CD14-positive monocyte (primary cell): ENCODE measurements at regions not wholly inside any gene's neighbourhood (a gene's known extent, or its start where the extent isn't known, plus 50 kb on each side); places are given as distances from the start of the nearest gene placed in this dataset.

Experiments
- DNase-seq, 3 donors: peaks; one replicate each; pipeline ENCODE4 v3.0.0-alpha.2; 2011 to 2022
- H2AFZ ChIP-seq: 2 replicates; pipeline ENCODE4 v1.6.0; 2012; ENCODE audit warnings: mild to moderate bottlenecking, low read depth, low read length, inconsistent platforms; ENCODE audit not compliant: insufficient read depth, poor library complexity, severe bottlenecking
- H3K27ac ChIP-seq, 2 donors: 1 replicate in 1 of 2; 2 replicates in 1 of 2; pipeline ENCODE4 v1.5.1; 2012 to 2013; ENCODE audit warnings: low read length in 2 of 2, control low read depth in 1 of 2, inconsistent platforms in 1 of 2, low read depth in 1 of 2, mild to moderate bottlenecking in 1 of 2
- H3K27me3 ChIP-seq, 2 donors: one replicate each; pipeline versions ENCODE4 v1.6.0 to v1.6.1; 2011 to 2013; ENCODE audit warnings: low read length in 2 of 2; ENCODE audit not compliant: control insufficient read depth in 2 of 2, insufficient read depth in 2 of 2
- H3K36me3 ChIP-seq, 2 donors: replicated peaks in 1 of 2; 1 replicate in 1 of 2; 2 replicates in 1 of 2; pipeline versions ENCODE4 v1.5.1 to v1.6.1; 2012 to 2013; ENCODE audit warnings: low read length in 2 of 2, control low read depth in 1 of 2, inconsistent platforms in 1 of 2, mild to moderate bottlenecking in 1 of 2; ENCODE audit not compliant: insufficient read depth in 2 of 2, control insufficient read depth in 1 of 2
- H3K4me1 ChIP-seq, 2 donors: 1 replicate in 1 of 2; 2 replicates in 1 of 2; pipeline versions ENCODE4 v1.5.1 to v1.6.1; 2012 to 2013; ENCODE audit warnings: low read length in 2 of 2, control low read depth in 1 of 2, inconsistent platforms in 1 of 2, mild to moderate bottlenecking in 1 of 2, moderate library complexity in 1 of 2; ENCODE audit not compliant: insufficient read depth in 2 of 2, control insufficient read depth in 1 of 2
- H3K4me2 ChIP-seq: replicated peaks from 2 replicates; pipeline ENCODE3; 2012; ENCODE audit warnings: low read length, moderate library complexity, mild to moderate bottlenecking; ENCODE audit not compliant: poor library complexity, severe bottlenecking; ENCODE audit errors: extremely low read depth
- H3K4me3 ChIP-seq, 3 experiments: fragments of 200-600 bp in 1 of 3; sonication (generic) in 1 of 3; replicated peaks in 1 of 3; 1 replicate in 2 of 3; 2 replicates in 1 of 3; pipeline ENCODE4 v1.5.1; 2011 to 2013; ENCODE audit warnings: low read length in 3 of 3, mild to moderate bottlenecking in 3 of 3, control low read depth in 2 of 3, low read depth in 2 of 3, inconsistent platforms in 1 of 3, moderate library complexity in 1 of 3
- H3K79me2 ChIP-seq: 2 replicates; pipeline ENCODE4 v1.6.0; 2012; ENCODE audit warnings: mild to moderate bottlenecking, control low read depth, inconsistent platforms, low read length, moderate library complexity; ENCODE audit not compliant: insufficient read depth
- H3K9ac ChIP-seq: 2 replicates; pipeline ENCODE4 v1.6.0; 2017; ENCODE audit warnings: low read length, mild to moderate bottlenecking; ENCODE audit not compliant: insufficient read depth, poor library complexity, severe bottlenecking
- H3K9me3 ChIP-seq, 2 donors: replicated peaks in 1 of 2; 1 replicate in 1 of 2; 2 replicates in 1 of 2; pipeline versions ENCODE4 v1.5.1 to v1.6.1; 2012 to 2013; ENCODE audit warnings: low read length in 2 of 2, control low read depth in 1 of 2; ENCODE audit not compliant: control insufficient read depth in 1 of 2, insufficient read depth in 1 of 2
- H4K20me1 ChIP-seq: 2 replicates; pipeline ENCODE4 v1.6.0; 2012; ENCODE audit warnings: mild to moderate bottlenecking, low read length, control low read depth, moderate library complexity; ENCODE audit not compliant: insufficient read depth
- H3K27ac Mint-ChIP-seq, 7 donors: one replicate each; pipeline ENCODE4 v1.8.0; 2020; ENCODE audit warnings: mild to moderate bottlenecking in 7 of 7, mixed read lengths in 7 of 7, moderate library complexity in 6 of 7, inconsistent platforms in 2 of 7
- H3K27me3 Mint-ChIP-seq, 3 donors: one replicate each; pipeline ENCODE4 v1.8.0; 2021 to 2022; ENCODE audit warnings: low read depth in 3 of 3, mild to moderate bottlenecking in 3 of 3, mixed read lengths in 3 of 3, moderate library complexity in 3 of 3, inconsistent platforms in 1 of 3
- H3K36me3 Mint-ChIP-seq, 2 donors: one replicate each; pipeline ENCODE4 v1.8.0; 2020; ENCODE audit warnings: mixed read lengths in 2 of 2, inconsistent platforms in 1 of 2, mild to moderate bottlenecking in 1 of 2
- H3K4me1 Mint-ChIP-seq: one replicate; pipeline ENCODE4 v1.8.0; 2020; ENCODE audit warnings: mild to moderate bottlenecking, mixed read lengths
- H3K4me3 Mint-ChIP-seq, 2 donors: one replicate each; pipeline ENCODE4 v1.8.0; 2020; ENCODE audit warnings: mild to moderate bottlenecking in 2 of 2, mixed read lengths in 2 of 2, moderate library complexity in 1 of 2
- H3K9me3 Mint-ChIP-seq, 7 donors: one replicate each; pipeline ENCODE4 v1.8.0; 2020 to 2022; ENCODE audit warnings: mixed read lengths in 7 of 7, mild to moderate bottlenecking in 6 of 7, moderate library complexity in 6 of 7, inconsistent platforms in 2 of 7
- CTCF ChIP-seq: fragments of 200-600 bp; IDR thresholded peaks from one replicate; pipeline ENCODE4 v1.8.0; 2022; ENCODE audit warnings: antibody characterized with exemption, mild to moderate bottlenecking
- WGBS: methylation state at CpG from one replicate; pipeline ENCODE4 v1.1.5; 2013; ENCODE audit warnings: missing lambda C conversion rate; ENCODE audit not compliant: insufficient coverage; 5-methylcytosine and 5-hydroxymethylcytosine counted together
- intact Hi-C, 2 donors: fragments of 100-400 bp; cut with micrococcal nuclease; formaldehyde crosslinking; loops; one replicate each; pipeline versions ENCODE4 v1.15.0 to v1.15.1; 2023

DNA sequence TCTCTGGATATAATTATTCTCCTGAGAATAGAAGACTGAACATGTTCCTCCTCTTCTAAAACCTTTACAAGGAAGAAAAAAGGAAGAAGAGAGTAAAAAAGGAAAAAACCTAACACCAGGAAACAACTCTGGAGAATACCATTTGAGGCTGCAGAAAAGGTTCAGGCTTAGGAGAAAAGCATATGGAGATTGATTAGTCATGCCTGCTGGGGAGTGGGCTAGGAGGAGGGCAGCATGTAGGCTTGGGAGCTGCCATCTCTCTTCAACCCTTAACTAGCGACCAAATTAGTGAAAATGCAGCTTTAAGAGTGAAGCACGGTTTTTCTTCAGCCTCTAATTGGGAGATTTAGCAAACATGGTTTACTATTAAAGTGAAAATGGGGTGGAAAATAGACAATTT is 273.0 kb upstream of the CRY1 start:
- Mint-ChIP-seq H3K9me3 (peaks cover 0 to 2% (median 0%) of the 10 kb centered on the region in 7 donors), H3K27me3 (peaks cover 0 to 5% (median 0%) of the 10 kb centered on the region in 3 donors), H3K27ac (no peak overlapping the region), H3K4me1 (peaks cover 29% of the 10 kb centered on the region), H3K4me3 (no peak overlapping the region), H3K36me3 (no peaks in the 10 kb centered on the region)
- Histone ChIP-seq H4K20me1 (no peaks in the 10 kb centered on the region), H3K27me3 (no peaks in the 10 kb centered on the region), H2AFZ (no peak overlapping the region), H3K9ac (no peak overlapping the region), H3K36me3 (no peaks in the 10 kb centered on the region), H3K4me2 (no peak overlapping the region), H3K9me3 (no peaks in the 10 kb centered on the region), H3K79me2 (no peaks in the 10 kb centered on the region), H3K27ac (no peak overlapping the region), H3K4me3 (no peak overlapping the region), H3K4me1 (peaks cover 30 to 32% of the 10 kb centered on the region in 2 donors)
- intact Hi-C loops: no loop called here
- no peak for DNase-seq
- no CpG with 5 or more reads among the region's 2 CpGs for WGBS
- no peak for TF ChIP-seq CTCF

GRCh38 chr12:107368586-107368985 is 275.2 kb upstream of the CRY1 start:
- no peak for DNase-seq
- intact Hi-C loops: no loop called here
- no CpG with 5 or more reads among the region's 5 CpGs for WGBS
- Histone ChIP-seq H3K9ac (no peak overlapping the region), H3K27ac (no peak overlapping the region), H3K4me1 (peaks cover 53 to 55% of the 10 kb centered on the region in 2 donors), H4K20me1 (no peaks in the 10 kb centered on the region), H3K9me3 (no peaks in the 10 kb centered on the region), H2AFZ (no peak overlapping the region), H3K27me3 (no peaks in the 10 kb centered on the region), H3K4me2 (peak overlapping the region; percentile 50), H3K79me2 (no peaks in the 10 kb centered on the region), H3K36me3 (no peaks in the 10 kb centered on the region), H3K4me3 (peak overlapping the region in 1 of 3 experiments; percentile 16)
- Mint-ChIP-seq H3K27me3 (peaks cover 0 to 4% (median 1%) of the 10 kb centered on the region in 3 donors), H3K9me3 (peaks cover 0 to 2% (median 0%) of the 10 kb centered on the region in 7 donors), H3K4me3 (peak overlapping the region; percentile 47 to 88), H3K4me1 (peaks cover 51% of the 10 kb centered on the region), H3K27ac (peak overlapping the region in 3 of 7 donors; percentile 2 to 67 (median 56)), H3K36me3 (no peaks in the 10 kb centered on the region)
- TF ChIP-seq CTCF: no peak
